GM12878 (cell line): ENCODE measurements at regions not wholly inside any gene's neighbourhood (a gene's known extent, or its start where the extent isn't known, plus 50 kb on each side); places are given as distances from the start of the nearest gene placed in this dataset.

ENCODE experiments used
- ATAC-seq: fragments of 200-7000 bp; cut with Tn5 transposase; 3 replicates; pipeline ENCODE4 v1.9.1; 2020; ENCODE audit warnings: mild to moderate bottlenecking, moderate library complexity
- BruUV-seq: library from RNA; stranded (reverse); fragments of 400-500 nt; replicated peaks from 2 replicates; lab custom pipeline; 2021; lab: Mats Ljungman, UMichigan
- CTCF ChIA-PET: fragments of 300-600 bp; sonication (Branson Sonifier 250); formaldehyde crosslinking; extraction: SDS; loops from one replicate; lab custom pipeline; 2021; ENCODE audit warnings: inconsistent platforms; lab: Yijun Ruan, JAX
- POLR2A ChIA-PET: fragments of 350-600 bp; formaldehyde crosslinking; extraction: SDS; loops from one replicate; lab custom pipeline; 2021; ENCODE audit warnings: inconsistent platforms; lab: Charles Lee
- RAD21 ChIA-PET: fragments of 300-600 bp; sonication (Branson Sonifier 250); formaldehyde crosslinking; loops from one replicate; lab custom pipeline; 2023; ENCODE audit warnings: antibody characterized with exemption; ENCODE audit not compliant: unreplicated experiment; lab: Charles Lee
- SMC1A ChIA-PET: fragments of 300-600 bp; sonication (Branson Sonifier 250); formaldehyde crosslinking; loops from one replicate; lab custom pipeline; 2023; ENCODE audit not compliant: unreplicated experiment, uncharacterized antibody; lab: Charles Lee
- DNase-seq: peaks from one replicate; pipeline ENCODE4 v3.0.0-alpha.2; 2011; ENCODE audit warnings: low read depth, low spot score
- FAIRE-seq: peaks from 3 replicates; lab custom pipeline; 2011; peaks lifted over from hg19 to GRCh38; lab: Jason Lieb, UNC
- H2AFZ ChIP-seq: 2 replicates; pipeline ENCODE4 v1.6.0; 2011; ENCODE audit warnings: low read depth, low read length, control low read depth; ENCODE audit not compliant: control insufficient read depth
- H3K27ac ChIP-seq: 2 replicates; pipeline ENCODE4 v1.5.1; 2011; ENCODE audit warnings: control low read depth; ENCODE audit not compliant: control insufficient read depth, insufficient read depth
- H3K27me3 ChIP-seq, 2 experiments: replicated peaks in 1 of 2; 2 replicates each; pipeline versions ENCODE4 v1.6.0 to v1.6.1; 2011; ENCODE audit warnings: low read length in 1 of 2; ENCODE audit not compliant: control insufficient read depth in 2 of 2, insufficient read depth in 2 of 2
- H3K36me3 ChIP-seq, 2 experiments: 2 replicates each; pipeline ENCODE4 v1.5.1; 2011; ENCODE audit warnings: low read length in 1 of 2; ENCODE audit not compliant: control insufficient read depth in 2 of 2, insufficient read depth in 2 of 2
- H3K4me1 ChIP-seq: 2 replicates; pipeline ENCODE4 v1.6.1; 2011; ENCODE audit warnings: mild to moderate bottlenecking, low read length, moderate library complexity, mixed read lengths; ENCODE audit not compliant: control insufficient read depth, insufficient read depth
- H3K4me2 ChIP-seq: 2 replicates; pipeline ENCODE4 v1.6.0; 2011; ENCODE audit warnings: control low read depth; ENCODE audit not compliant: control insufficient read depth, insufficient read depth
- H3K4me3 ChIP-seq: fragments of 200-600 bp; sonication (generic); 2 replicates; pipeline ENCODE4 v1.5.1; 2016
- H3K79me2 ChIP-seq: 2 replicates; pipeline ENCODE4 v1.6.0; 2011; ENCODE audit warnings: low read length; ENCODE audit not compliant: control insufficient read depth, insufficient read depth
- H3K9ac ChIP-seq: 2 replicates; pipeline ENCODE4 v1.8.0; 2011; ENCODE audit warnings: low read length, control low read depth, mixed read lengths; ENCODE audit not compliant: control insufficient read depth, insufficient read depth
- H3K9me3 ChIP-seq: replicated peaks from 3 replicates; pipeline ENCODE4 v1.5.1; 2011; ENCODE audit warnings: mild to moderate bottlenecking, low read length; ENCODE audit not compliant: control insufficient read depth, insufficient read depth
- H4K20me1 ChIP-seq: 2 replicates; pipeline ENCODE4 v1.6.0; 2011; ENCODE audit not compliant: control insufficient read depth, insufficient read depth
- ASH2L ChIP-seq: fragments of 300-600, 200-600 bp; sonication (generic); IDR thresholded peaks from 2 replicates; pipeline ENCODE4 v1.6.1; 2017; ENCODE audit warnings: low read depth, mild to moderate bottlenecking, borderline replicate concordance
- CEBPZ ChIP-seq: fragments of 150-350 bp; IDR thresholded peaks from 2 replicates; pipeline ENCODE4 v1.6.1; 2016; ENCODE audit warnings: low read depth, low read length
- MYB ChIP-seq: fragments of 150-350 bp; IDR thresholded peaks from 2 replicates; pipeline ENCODE4 v1.6.1; 2014; ENCODE audit warnings: mild to moderate bottlenecking, low read depth, low read length, borderline replicate concordance
- MYC ChIP-seq: IDR thresholded peaks from 2 replicates; pipeline ENCODE4 v1.6.1; 2011; ENCODE audit warnings: mild to moderate bottlenecking, low read length, moderate library complexity, inconsistent platforms; ENCODE audit not compliant: insufficient read depth, insufficient replicate concordance, insufficient read length, severe bottlenecking
- NFYB ChIP-seq: IDR thresholded peaks from 2 replicates; pipeline ENCODE4 v1.6.1; 2011; ENCODE audit warnings: low read depth, mild to moderate bottlenecking, low read length, improper control_type of control experiment, moderate library complexity; ENCODE audit not compliant: insufficient read depth
- POU2F2 ChIP-seq: IDR thresholded peaks from 3 replicates; pipeline ENCODE4 v1.6.1; 2011; ENCODE audit warnings: low read depth, mild to moderate bottlenecking, low read length, borderline replicate concordance
- RAD51 ChIP-seq: fragments of 450-650 bp; IDR thresholded peaks from 2 replicates; pipeline ENCODE4 v1.6.1; 2016; ENCODE audit warnings: moderate library complexity, mild to moderate bottlenecking, inconsistent platforms
- RCOR1 ChIP-seq: conservative IDR thresholded peaks from 2 replicates; pipeline ENCODE4 v1.6.1; 2012; ENCODE audit warnings: low read depth, low read length, improper control_type of control experiment
- RELB ChIP-seq: fragments of 450-650 bp; IDR thresholded peaks from 2 replicates; pipeline ENCODE4 v1.6.1; 2017; ENCODE audit warnings: low read depth, mild to moderate bottlenecking, moderate library complexity
- SREBF2 ChIP-seq: IDR thresholded peaks from 2 replicates; pipeline ENCODE4 v1.6.1; 2012; ENCODE audit warnings: mild to moderate bottlenecking, low read length
- WRNIP1 ChIP-seq: IDR thresholded peaks from 2 replicates; pipeline ENCODE4 v1.6.1; 2011; ENCODE audit warnings: low read depth, low read length, improper control_type of control experiment, borderline replicate concordance
- ZBED1 ChIP-seq: IDR thresholded peaks from 2 replicates; pipeline ENCODE4 v1.6.1; 2016; ENCODE audit warnings: borderline replicate concordance
- ZNF622 ChIP-seq: fragments of 450-650 bp; IDR thresholded peaks from 2 replicates; pipeline ENCODE4 v1.6.1; 2017; ENCODE audit warnings: mild to moderate bottlenecking, inconsistent platforms
- WGBS: methylation state at CpG from one replicate; pipeline ENCODE4 v1.1.6; 2016; ENCODE audit warnings: low lambda C conversion rate; ENCODE audit not compliant: insufficient replicate concordance, insufficient coverage; ENCODE audit errors: missing lambda C conversion rate; 5-methylcytosine and 5-hydroxymethylcytosine counted together
- in situ Hi-C: fragments of 300-500 bp; cut with MboI; formaldehyde crosslinking; loops from 9 replicates; pipeline ENCODE4 v1.14.3; 2018; ENCODE audit warnings: mixed read lengths
- intact Hi-C: fragments of 100-400 bp; cut with micrococcal nuclease; formaldehyde crosslinking; loops from one replicate; pipeline ENCODE4 v1.14.2; 2022; ENCODE audit not compliant: unreplicated experiment
- TF ChIP-seq, protein P1 (sequence below): fragments of 450-650 bp; IDR thresholded peaks from 2 replicates; pipeline ENCODE4 v1.6.1; 2016; ENCODE audit warnings: mild to moderate bottlenecking
- TF ChIP-seq, protein P2 (sequence below): fragments of 450-650 bp; IDR thresholded peaks from 2 replicates; pipeline ENCODE4 v1.6.1; 2017; ENCODE audit warnings: mild to moderate bottlenecking, moderate library complexity

DNA sequence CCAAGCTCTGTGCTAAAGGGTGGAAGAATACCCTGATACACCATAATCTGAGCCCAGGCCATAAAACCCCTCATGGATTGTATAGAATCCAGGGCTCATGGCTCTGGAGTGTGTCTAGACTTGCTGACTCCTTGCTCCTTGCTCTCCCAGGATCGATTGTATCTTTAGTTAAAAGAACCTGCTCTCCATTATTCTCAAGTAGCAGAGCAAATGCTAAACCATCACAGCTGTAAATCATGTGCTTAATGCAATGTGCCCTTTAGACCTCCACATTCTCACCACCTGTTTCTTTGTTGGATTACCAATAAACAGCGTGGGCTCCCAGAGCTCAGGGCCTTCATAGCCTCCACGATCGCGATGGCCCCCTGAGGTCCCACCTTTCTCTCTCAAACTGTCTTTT is 411.6 kb upstream of the FBXO33 start:
- DNase-seq (no peak), ATAC-seq (no peak), FAIRE-seq (no peak)
- H3K36me3 ChIP-seq = no peaks in the 10 kb centered on the region
- no peak overlapping the region for H3K9ac ChIP-seq
- RAD21 ChIA-PET = no interaction called here
- SMC1A ChIA-PET = interaction anchor here (1.3 kb wide), 1 partner anchor 8 kb away, joined by 5 read pairs; no protein-coding TSS in a partner anchor
- CTCF ChIA-PET = no interaction called here
- no peak overlapping the region for H3K4me2 ChIP-seq
- POLR2A ChIA-PET = no interaction called here
- no peaks in the 10 kb centered on the region for H3K79me2 ChIP-seq
- H2AFZ ChIP-seq = no peak overlapping the region
- BruUV-seq = no TSS peak
- no peak overlapping the region for H3K27ac ChIP-seq
- no peak overlapping the region for H3K4me3 ChIP-seq
- in situ Hi-C loops = no loop called here
- WGBS = 56% methylated on average over 5 of the region's 5 CpGs
- no peaks in the 10 kb centered on the region for H3K27me3 ChIP-seq
- intact Hi-C loops = no loop called here
- H3K9me3 ChIP-seq = no peaks in the 10 kb centered on the region
- H4K20me1 ChIP-seq = no peaks in the 10 kb centered on the region
- H3K4me1 ChIP-seq = no peaks in the 10 kb centered on the region
- TF ChIP-seq, protein P1, sequence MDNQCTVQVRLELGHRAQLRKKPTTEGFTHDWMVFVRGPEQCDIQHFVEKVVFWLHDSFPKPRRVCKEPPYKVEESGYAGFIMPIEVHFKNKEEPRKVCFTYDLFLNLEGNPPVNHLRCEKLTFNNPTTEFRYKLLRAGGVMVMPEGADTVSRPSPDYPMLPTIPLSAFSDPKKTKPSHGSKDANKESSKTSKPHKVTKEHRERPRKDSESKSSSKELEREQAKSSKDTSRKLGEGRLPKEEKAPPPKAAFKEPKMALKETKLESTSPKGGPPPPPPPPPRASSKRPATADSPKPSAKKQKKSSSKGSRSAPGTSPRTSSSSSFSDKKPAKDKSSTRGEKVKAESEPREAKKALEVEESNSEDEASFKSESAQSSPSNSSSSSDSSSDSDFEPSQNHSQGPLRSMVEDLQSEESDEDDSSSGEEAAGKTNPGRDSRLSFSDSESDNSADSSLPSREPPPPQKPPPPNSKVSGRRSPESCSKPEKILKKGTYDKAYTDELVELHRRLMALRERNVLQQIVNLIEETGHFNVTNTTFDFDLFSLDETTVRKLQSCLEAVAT = no peak
- no peak for TF ChIP-seq RAD51
- TF ChIP-seq SREBF2 = no peak
- TF ChIP-seq RCOR1 = no peak
- no peak for TF ChIP-seq CEBPZ
- TF ChIP-seq ZBED1 = no peak
- TF ChIP-seq, protein P2, sequence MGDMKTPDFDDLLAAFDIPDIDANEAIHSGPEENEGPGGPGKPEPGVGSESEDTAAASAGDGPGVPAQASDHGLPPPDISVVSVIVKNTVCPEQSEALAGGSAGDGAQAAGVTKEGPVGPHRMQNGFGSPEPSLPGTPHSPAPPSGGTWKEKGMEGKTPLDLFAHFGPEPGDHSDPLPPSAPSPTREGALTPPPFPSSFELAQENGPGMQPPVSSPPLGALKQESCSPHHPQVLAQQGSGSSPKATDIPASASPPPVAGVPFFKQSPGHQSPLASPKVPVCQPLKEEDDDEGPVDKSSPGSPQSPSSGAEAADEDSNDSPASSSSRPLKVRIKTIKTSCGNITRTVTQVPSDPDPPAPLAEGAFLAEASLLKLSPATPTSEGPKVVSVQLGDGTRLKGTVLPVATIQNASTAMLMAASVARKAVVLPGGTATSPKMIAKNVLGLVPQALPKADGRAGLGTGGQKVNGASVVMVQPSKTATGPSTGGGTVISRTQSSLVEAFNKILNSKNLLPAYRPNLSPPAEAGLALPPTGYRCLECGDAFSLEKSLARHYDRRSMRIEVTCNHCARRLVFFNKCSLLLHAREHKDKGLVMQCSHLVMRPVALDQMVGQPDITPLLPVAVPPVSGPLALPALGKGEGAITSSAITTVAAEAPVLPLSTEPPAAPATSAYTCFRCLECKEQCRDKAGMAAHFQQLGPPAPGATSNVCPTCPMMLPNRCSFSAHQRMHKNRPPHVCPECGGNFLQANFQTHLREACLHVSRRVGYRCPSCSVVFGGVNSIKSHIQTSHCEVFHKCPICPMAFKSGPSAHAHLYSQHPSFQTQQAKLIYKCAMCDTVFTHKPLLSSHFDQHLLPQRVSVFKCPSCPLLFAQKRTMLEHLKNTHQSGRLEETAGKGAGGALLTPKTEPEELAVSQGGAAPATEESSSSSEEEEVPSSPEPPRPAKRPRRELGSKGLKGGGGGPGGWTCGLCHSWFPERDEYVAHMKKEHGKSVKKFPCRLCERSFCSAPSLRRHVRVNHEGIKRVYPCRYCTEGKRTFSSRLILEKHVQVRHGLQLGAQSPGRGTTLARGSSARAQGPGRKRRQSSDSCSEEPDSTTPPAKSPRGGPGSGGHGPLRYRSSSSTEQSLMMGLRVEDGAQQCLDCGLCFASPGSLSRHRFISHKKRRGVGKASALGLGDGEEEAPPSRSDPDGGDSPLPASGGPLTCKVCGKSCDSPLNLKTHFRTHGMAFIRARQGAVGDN = no peak
- no peak for TF ChIP-seq ZNF622
- no peak for TF ChIP-seq ASH2L
- TF ChIP-seq MYB = no peak
- no peak for TF ChIP-seq RELB
- no peak for TF ChIP-seq POU2F2
- no peak for TF ChIP-seq WRNIP1
- no peak for TF ChIP-seq NFYB
- TF ChIP-seq MYC = no peak
